NCI-H460 (cell line): ENCODE measurements at regions not wholly inside any gene's neighbourhood (a gene's known extent, or its start where the extent isn't known, plus 50 kb on each side); places are given as distances from the start of the nearest gene placed in this dataset.
"Not testable (repeated sequence)": the region's sequence is repeated elsewhere in the genome, so short reads cannot be mapped to it uniquely, and the experiment has no call there.

Experiments
- DNase-seq: peaks from one replicate; pipeline ENCODE4 v3.0.0-alpha.2; 2016; ENCODE audit warnings: low read depth; ENCODE audit errors: extremely low read depth

- DNase-seq = no peak
These were observed 661.3 kb downstream of the RPL10L start for GRCh38 chr14:45990252-45990651.

GRCh38 chr14:45976001-45976400, 675.6 kb downstream of the RPL10L start:
- DNase-seq = no peak

- no peak for DNase-seq
These were observed 679.2 kb downstream of the RPL10L start for GRCh38 chr14:45972416-45972815.

- no peak for DNase-seq
These were observed 681.0 kb downstream of the RPL10L start for GRCh38 chr14:45970621-45971020.

- no peak for DNase-seq
These were observed 683.5 kb downstream of the RPL10L start for GRCh38 chr14:45968037-45968436.

GRCh38 chr14:45949479-45949878, 696.5 kb upstream of the MIS18BP1 start:
- no peak for DNase-seq

GRCh38 chr14:45947830-45948229, 694.8 kb upstream of the MIS18BP1 start:
- DNase-seq = no peak

GRCh38 chr14:45946251-45946650, 693.2 kb upstream of the MIS18BP1 start:
- no peak for DNase-seq

- DNase-seq = no peak
These were observed 687.3 kb upstream of the MIS18BP1 start for GRCh38 chr14:45940318-45940717.

GRCh38 chr14:45939572-45939971, 686.6 kb upstream of the MIS18BP1 start:
- no peak for DNase-seq

- not testable (repeated sequence) for DNase-seq
These were observed 667.0 kb upstream of the MIS18BP1 start for GRCh38 chr14:45919995-45920394.

GRCh38 chr14:45916340-45916953, 663.4 kb upstream of the MIS18BP1 start:
- no peak for DNase-seq

GRCh38 chr14:45907782-45908181, 654.8 kb upstream of the MIS18BP1 start:
- DNase-seq = no peak

- DNase-seq = no peak
These were observed 653.3 kb upstream of the MIS18BP1 start for GRCh38 chr14:45906257-45906656.

GRCh38 chr14:45905672-45906071, 652.7 kb upstream of the MIS18BP1 start:
- DNase-seq = no peak

GRCh38 chr14:45904314-45904713, 651.3 kb upstream of the MIS18BP1 start:
- DNase-seq = no peak

GRCh38 chr14:45902241-45902640, 649.2 kb upstream of the MIS18BP1 start:
- DNase-seq = no peak

GRCh38 chr14:45897439-45897838, 644.4 kb upstream of the MIS18BP1 start:
- no peak for DNase-seq

- no peak for DNase-seq
These were observed 640.1 kb upstream of the MIS18BP1 start for GRCh38 chr14:45893127-45893526.

GRCh38 chr14:45891417-45892080, 638.5 kb upstream of the MIS18BP1 start:
- DNase-seq = no peak

- not testable (repeated sequence) for DNase-seq
These were observed 635.8 kb upstream of the MIS18BP1 start for GRCh38 chr14:45888766-45889285.

GRCh38 chr14:45877981-45878380, 625.0 kb upstream of the MIS18BP1 start:
- DNase-seq = no peak
